Lower lobe of right lung (tissue), 2 donors: ENCODE measurements at regions not wholly inside any gene's neighbourhood (a gene's known extent, or its start where the extent isn't known, plus 50 kb on each side); places are given as distances from the start of the nearest gene placed in this dataset.
"Not testable (repeated sequence)": the region's sequence is repeated elsewhere in the genome, so short reads cannot be mapped to it uniquely, and the experiment has no call there.

Experiments used
- ATAC-seq, 2 donors: fragments of 200-7000 bp; cut with Tn5 transposase; one replicate each; pipeline ENCODE4 v1.9.1; 2020 to 2022; ENCODE audit warnings: mild to moderate bottlenecking in 2 of 2, moderate library complexity in 2 of 2
- DNase-seq: peaks from one replicate; pipeline ENCODE4 v3.0.0-alpha.2; 2020
- H3K27ac ChIP-seq: fragments of 200-600 bp; one replicate; pipeline ENCODE4 v1.8.0; 2022
- H3K27me3 ChIP-seq: fragments of 200-600 bp; one replicate; pipeline ENCODE4 v1.8.0; 2022; ENCODE audit warnings: low read depth
- H3K36me3 ChIP-seq: fragments of 200-600 bp; one replicate; pipeline ENCODE4 v1.8.0; 2022; ENCODE audit warnings: mild to moderate bottlenecking
- H3K4me1 ChIP-seq: fragments of 200-600 bp; one replicate; pipeline ENCODE4 v1.8.0; 2022
- H3K4me3 ChIP-seq: fragments of 200-600 bp; one replicate; pipeline ENCODE4 v1.8.0; 2022; ENCODE audit warnings: mild to moderate bottlenecking
- H3K9me3 ChIP-seq: fragments of 200-600 bp; one replicate; pipeline ENCODE4 v1.8.0; 2022
- intact Hi-C: fragments of 100-400 bp; cut with DNase I; formaldehyde crosslinking; loops from one replicate; pipeline ENCODE4 v1.11.0; 2022
- TF ChIP-seq, protein P1 (sequence below): fragments of 200-600 bp; IDR thresholded peaks from one replicate; pipeline ENCODE4 v1.8.0; 2022; ENCODE audit warnings: antibody characterized with exemption, mild to moderate bottlenecking
- donor health status: DM: no; HTN: yes; CAD: no; lungs with severe emphysema.

DNA sequence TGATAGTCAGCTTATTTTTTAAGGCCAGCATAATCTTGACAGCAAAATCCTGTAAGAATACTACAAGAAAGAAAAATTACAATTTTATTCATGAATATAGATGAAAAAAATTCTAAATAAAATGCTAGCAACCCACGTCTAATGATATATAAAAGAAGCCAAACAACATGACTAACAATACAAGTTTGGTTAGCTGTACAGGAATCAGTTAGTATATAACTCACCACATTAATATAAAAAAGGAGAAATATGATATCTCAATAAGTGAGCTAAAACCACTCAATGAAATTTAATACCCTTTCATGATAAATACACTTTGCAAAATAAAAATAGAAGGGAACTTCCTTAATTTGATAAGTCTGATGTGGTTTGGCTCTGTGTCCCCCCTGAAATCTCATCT is 139.7 kb upstream of the MAN2A1 start:
- H3K27me3 ChIP-seq, result no peaks in the 10 kb centered on the region
- intact Hi-C loops, result no loop called here
- H3K4me3 ChIP-seq, result no peak overlapping the region
- DNase-seq (no peak), ATAC-seq (no peak)
- H3K36me3 ChIP-seq, result no peaks in the 10 kb centered on the region
- H3K4me1 ChIP-seq, result no peaks in the 10 kb centered on the region
- no peak overlapping the region for H3K27ac ChIP-seq
- no peaks in the 10 kb centered on the region for H3K9me3 ChIP-seq
- TF ChIP-seq, protein P1, sequence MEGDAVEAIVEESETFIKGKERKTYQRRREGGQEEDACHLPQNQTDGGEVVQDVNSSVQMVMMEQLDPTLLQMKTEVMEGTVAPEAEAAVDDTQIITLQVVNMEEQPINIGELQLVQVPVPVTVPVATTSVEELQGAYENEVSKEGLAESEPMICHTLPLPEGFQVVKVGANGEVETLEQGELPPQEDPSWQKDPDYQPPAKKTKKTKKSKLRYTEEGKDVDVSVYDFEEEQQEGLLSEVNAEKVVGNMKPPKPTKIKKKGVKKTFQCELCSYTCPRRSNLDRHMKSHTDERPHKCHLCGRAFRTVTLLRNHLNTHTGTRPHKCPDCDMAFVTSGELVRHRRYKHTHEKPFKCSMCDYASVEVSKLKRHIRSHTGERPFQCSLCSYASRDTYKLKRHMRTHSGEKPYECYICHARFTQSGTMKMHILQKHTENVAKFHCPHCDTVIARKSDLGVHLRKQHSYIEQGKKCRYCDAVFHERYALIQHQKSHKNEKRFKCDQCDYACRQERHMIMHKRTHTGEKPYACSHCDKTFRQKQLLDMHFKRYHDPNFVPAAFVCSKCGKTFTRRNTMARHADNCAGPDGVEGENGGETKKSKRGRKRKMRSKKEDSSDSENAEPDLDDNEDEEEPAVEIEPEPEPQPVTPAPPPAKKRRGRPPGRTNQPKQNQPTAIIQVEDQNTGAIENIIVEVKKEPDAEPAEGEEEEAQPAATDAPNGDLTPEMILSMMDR, result no peak

DNA sequence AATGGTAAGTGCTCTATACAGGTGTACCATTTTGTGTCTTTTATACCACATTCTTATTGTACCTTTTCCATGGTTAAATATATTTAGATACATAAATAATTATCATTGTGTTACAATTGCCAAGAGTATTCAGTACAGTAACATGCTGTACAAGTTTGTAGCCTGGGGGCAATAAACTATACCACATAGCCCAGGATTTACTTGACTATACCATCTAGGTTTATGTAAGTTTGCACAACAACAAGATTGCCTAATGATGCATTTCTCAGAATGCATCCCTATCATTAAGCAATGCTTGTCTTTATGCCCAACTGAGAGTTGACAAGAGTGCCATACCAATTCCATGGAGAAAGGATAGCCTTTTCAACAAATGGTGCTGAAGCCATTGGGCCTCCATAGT is 136.7 kb upstream of the PJA2 start:
- Histone ChIP-seq H3K27me3 (no peaks in the 10 kb centered on the region), H3K27ac (no peak overlapping the region), H3K36me3 (no peaks in the 10 kb centered on the region), H3K4me3 (no peak overlapping the region), H3K4me1 (no peaks in the 10 kb centered on the region), H3K9me3 (no peaks in the 10 kb centered on the region)
- DNase-seq, result no peak
- no peak for ATAC-seq
- TF ChIP-seq, protein P1, result no peak
- intact Hi-C loops, result no loop called here

DNA sequence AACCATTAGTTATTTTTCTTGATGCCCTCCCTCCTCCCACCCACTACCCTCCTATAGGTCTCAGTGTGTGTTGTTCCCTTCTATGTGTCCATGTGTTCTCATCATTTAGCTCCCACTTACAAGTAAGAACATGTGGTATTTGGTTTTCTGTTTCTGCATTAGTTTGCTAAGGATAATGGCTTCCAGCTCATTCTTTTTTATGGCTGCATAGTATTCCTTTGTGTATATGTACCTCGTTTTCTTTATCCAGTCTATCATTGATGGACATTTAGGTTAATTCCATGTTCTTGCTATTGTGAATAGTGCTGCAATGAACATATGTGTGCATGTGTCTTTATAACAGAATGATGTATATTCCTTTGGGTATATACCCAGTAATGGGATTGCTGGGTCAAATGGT is 135.1 kb upstream of the PJA2 start:
- ATAC-seq, H3K4me1 ChIP-seq, H3K27ac ChIP-seq, H3K9me3 ChIP-seq, H3K36me3 ChIP-seq, H3K27me3 ChIP-seq, H3K4me3 ChIP-seq, DNase-seq, intact Hi-C loops: not testable (repeated sequence)

DNA sequence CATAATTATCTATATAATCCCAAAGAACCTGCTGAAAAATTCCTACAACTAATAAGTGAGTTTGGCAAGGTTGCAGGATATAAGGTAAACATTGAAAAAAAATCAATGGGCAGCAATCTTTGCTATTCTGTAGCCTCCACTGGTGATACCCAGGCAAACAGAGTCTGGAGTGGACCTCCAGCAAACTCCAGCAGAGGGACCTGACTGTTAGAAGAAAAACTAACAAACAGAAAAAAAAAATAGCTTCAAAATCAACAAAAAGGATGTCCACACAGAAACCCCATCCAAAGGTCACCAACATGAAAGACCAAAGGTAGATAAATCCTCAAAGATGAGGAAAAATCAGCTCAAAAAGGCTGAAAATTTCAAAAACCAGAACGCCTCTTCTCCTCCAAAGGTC is 128.9 kb upstream of the PJA2 start:
- H3K4me1 ChIP-seq, intact Hi-C loops, H3K27me3 ChIP-seq, H3K9me3 ChIP-seq, H3K27ac ChIP-seq, H3K36me3 ChIP-seq, DNase-seq, ATAC-seq, H3K4me3 ChIP-seq: not testable (repeated sequence)

DNA sequence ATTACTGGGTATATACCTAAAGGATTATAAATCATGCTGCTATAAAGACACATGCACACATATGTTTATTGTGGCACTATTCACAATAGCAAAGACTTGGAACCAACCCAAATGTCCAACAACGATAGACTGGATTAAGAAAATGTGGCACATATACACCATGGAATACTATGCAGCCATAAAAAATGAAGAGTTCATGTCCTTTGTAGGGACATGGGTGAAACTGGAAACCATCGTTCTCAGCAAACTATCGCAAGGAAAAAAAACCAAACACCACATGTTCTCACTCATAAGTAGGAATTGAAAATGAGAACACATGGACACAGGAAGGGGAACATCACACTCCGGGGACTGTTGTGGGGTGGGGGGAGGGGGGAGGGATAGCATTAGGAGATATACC is 125.3 kb upstream of the PJA2 start:
- intact Hi-C loops, H3K9me3 ChIP-seq, H3K27me3 ChIP-seq, H3K4me1 ChIP-seq, H3K27ac ChIP-seq, H3K36me3 ChIP-seq, ATAC-seq, H3K4me3 ChIP-seq, DNase-seq: not testable (repeated sequence)

DNA sequence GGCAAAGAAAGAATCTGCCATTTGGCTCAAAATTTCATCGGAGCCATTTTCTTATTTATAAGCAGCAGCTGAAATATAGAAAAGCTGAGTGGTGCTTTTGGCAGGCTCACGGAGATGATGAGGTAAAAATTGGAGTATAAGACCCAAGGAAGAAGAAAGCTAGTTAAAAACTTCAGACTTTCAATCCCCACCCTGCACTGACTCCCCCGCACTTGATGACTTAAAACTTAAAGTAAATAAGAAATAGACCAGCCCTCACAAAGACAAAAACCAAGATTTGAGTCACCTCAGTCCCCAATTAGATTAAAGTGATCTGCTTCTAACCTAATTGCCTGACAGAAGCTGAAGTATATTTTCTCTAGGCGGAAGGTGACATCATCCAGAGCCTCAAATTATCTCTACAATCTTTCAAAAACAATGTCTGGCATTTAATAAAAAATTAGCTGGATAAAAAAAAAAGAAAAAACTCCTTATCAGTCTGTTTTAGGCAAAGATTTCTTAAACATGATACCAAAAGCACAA is 124.0 kb upstream of the PJA2 start:
- no peaks in the 10 kb centered on the region for H3K9me3 ChIP-seq
- ATAC-seq, result no peak
- TF ChIP-seq, protein P1, result no peak
- intact Hi-C loops, result no loop called here
- no peaks in the 10 kb centered on the region for H3K4me1 ChIP-seq
- no peaks in the 10 kb centered on the region for H3K27me3 ChIP-seq
- DNase-seq, result no peak
- H3K4me3 ChIP-seq, result no peak overlapping the region
- no peak overlapping the region for H3K27ac ChIP-seq
- H3K36me3 ChIP-seq, result no peaks in the 10 kb centered on the region

DNA sequence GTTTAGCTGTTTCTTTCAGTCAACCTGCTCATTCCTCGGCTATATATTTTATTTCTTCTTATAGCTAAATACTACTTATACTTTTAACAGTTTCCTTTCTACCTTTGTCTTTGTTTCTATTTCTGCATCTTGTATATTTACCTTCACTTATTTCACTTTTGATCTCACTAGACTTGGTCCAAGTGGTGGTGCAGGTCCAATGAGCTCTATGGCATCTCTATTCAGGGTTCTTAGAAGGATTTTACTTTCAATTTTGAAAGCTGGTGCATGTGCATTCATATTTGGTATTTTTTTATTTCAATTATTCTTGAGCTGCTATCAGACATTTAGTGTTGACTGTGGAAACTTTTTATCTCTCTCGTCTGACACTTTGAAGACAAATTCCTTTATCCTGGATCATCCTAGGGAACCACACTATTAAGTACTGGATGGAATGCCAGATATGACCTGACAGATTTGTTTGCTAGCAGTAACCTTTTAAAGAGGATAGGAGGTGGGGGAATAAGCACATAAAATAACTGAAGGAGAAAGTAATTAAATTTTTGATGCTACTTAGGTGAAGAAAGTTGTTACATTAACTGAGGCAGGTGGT is 123.1 kb upstream of the PJA2 start:
- Histone ChIP-seq H3K27me3 (no peaks in the 10 kb centered on the region), H3K4me3 (no peak overlapping the region), H3K27ac (no peak overlapping the region), H3K4me1 (no peaks in the 10 kb centered on the region), H3K36me3 (no peaks in the 10 kb centered on the region), H3K9me3 (no peaks in the 10 kb centered on the region)
- no peak for ATAC-seq
- intact Hi-C loops, result no loop called here
- TF ChIP-seq, protein P1, result no peak
- DNase-seq, result no peak
